Neural cell (in vitro differentiated cells): ENCODE measurements at regions not wholly inside any gene's neighbourhood (a gene's known extent, or its start where the extent isn't known, plus 50 kb on each side); places are given as distances from the start of the nearest gene placed in this dataset.

Experiments used
- CTCF ChIP-seq: fragments of 450-650 bp; IDR thresholded peaks from 2 replicates; pipeline ENCODE4 v1.5.1; 2014; ENCODE audit warnings: antibody characterized with exemption, mild to moderate bottlenecking, moderate library complexity; ENCODE audit not compliant: poor library complexity, severe bottlenecking
- EP300 ChIP-seq: fragments of 450-650 bp; conservative IDR thresholded peaks from 2 replicates; pipeline ENCODE4 v1.6.1; 2014; ENCODE audit warnings: antibody characterized with exemption, mild to moderate bottlenecking, moderate library complexity; ENCODE audit not compliant: poor library complexity, severe bottlenecking
- EZH2 ChIP-seq: fragments of 200-600, 300-800 bp; shearing (Covaris generic), sonication (generic); IDR thresholded peaks from 2 replicates; pipeline ENCODE4 v1.6.1; 2014; ENCODE audit warnings: antibody characterized with exemption, low read length, borderline replicate concordance, mild to moderate bottlenecking; ENCODE audit not compliant: insufficient read depth, poor library complexity, severe bottlenecking
- MXI1 ChIP-seq: fragments of 450-650 bp; conservative IDR thresholded peaks from 2 replicates; pipeline ENCODE4 v1.6.1; 2014; ENCODE audit warnings: antibody characterized with exemption, mild to moderate bottlenecking; ENCODE audit not compliant: poor library complexity, severe bottlenecking
- POLR2AphosphoS5 ChIP-seq: IDR thresholded peaks from 2 replicates; pipeline ENCODE4 v1.6.1; 2012
- RAD21 ChIP-seq: fragments of 450-650 bp; conservative IDR thresholded peaks from 2 replicates; pipeline ENCODE4 v1.6.1; 2014; ENCODE audit warnings: antibody characterized with exemption, mild to moderate bottlenecking, moderate library complexity
- REST ChIP-seq: IDR thresholded peaks from 2 replicates; pipeline ENCODE4 v1.6.1; 2012; ENCODE audit warnings: borderline replicate concordance
- SMC3 ChIP-seq: fragments of 450-650 bp; conservative IDR thresholded peaks from 2 replicates; pipeline ENCODE4 v1.6.1; 2014; ENCODE audit warnings: antibody characterized with exemption, mild to moderate bottlenecking, moderate library complexity; ENCODE audit not compliant: poor library complexity
- TAF1 ChIP-seq: IDR thresholded peaks from 2 replicates; pipeline ENCODE4 v1.6.1; 2012; ENCODE audit warnings: low read depth

- TF ChIP-seq EZH2, result no peak
- no peak for TF ChIP-seq MXI1
- TF ChIP-seq SMC3, result no peak
- TF ChIP-seq CTCF, result no peak
- TF ChIP-seq EP300, result no peak
- TF ChIP-seq POLR2AphosphoS5, result no peak
- no peak for TF ChIP-seq REST
- no peak for TF ChIP-seq TAF1
- TF ChIP-seq RAD21, result no peak
These were observed 736.9 kb downstream of the BRD1 start for GRCh38 chr22:49090853-49091135.
